Fibroblast of mammary gland (primary cell): ENCODE measurements at regions not wholly inside any gene's neighbourhood (a gene's known extent, or its start where the extent isn't known, plus 50 kb on each side); places are given as distances from the start of the nearest gene placed in this dataset.

ENCODE experiments used
- DNase-seq: peaks from one replicate; pipeline ENCODE4 v3.0.0-alpha.2; 2010; ENCODE audit warnings: low read depth
- H3K4me3 ChIP-seq: 2 replicates; pipeline ENCODE4 v1.5.1; 2011; ENCODE audit warnings: low read depth, mild to moderate bottlenecking, low read length, moderate library complexity; ENCODE audit not compliant: control insufficient read depth
- CTCF ChIP-seq: conservative IDR thresholded peaks from 2 replicates; pipeline ENCODE4 v1.5.1; 2011; ENCODE audit warnings: low read depth, low read length, inconsistent platforms; ENCODE audit not compliant: control insufficient read depth, insufficient read depth

DNA sequence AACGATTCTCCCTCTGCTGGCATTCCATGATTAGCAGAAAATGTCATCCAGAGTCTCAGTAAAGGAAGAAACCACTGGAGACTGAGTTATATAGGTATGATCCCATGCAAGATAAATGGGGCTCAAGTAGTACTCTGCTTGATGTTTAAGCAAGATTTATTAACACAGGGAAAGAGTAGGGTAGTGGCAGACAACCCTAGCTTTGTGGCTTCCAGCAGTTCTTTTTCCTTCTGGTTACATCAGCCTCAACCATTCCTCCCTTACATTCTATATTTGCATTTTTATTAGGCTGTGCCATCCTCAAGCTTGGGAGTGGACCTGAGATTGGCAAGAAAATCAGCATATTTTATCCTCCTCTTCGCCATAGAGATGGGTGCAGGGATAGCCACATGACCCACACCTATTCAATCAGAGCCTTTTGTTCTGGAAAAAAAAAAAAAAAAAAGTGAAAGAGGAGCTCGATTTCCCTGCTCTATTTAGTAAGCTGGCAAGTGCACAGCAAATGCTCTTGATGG lies 402.1 kb downstream of the ZNF536 start:
- DNase-seq = no peak
- no peak overlapping the region for H3K4me3 ChIP-seq
- TF ChIP-seq CTCF = no peak

DNA sequence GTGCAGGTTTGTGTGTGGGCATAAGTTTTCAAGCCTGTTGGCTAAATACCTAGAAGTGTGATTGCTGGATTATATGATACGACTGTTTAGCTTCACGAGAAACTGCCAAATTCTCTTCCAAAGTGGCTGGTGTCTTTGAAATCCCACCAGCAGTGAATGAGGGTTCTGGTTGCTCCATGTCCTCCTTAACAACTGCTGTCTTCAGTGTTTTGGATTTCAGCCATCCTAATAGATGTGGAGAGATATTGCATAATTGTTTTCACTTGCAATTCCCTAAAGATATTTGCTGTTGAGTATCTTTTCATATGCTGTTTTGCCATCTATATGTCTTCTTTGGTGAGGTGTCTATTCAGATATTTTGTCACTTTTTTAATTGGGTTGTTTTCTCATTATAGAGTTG lies 390.5 kb downstream of the ZNF536 start:
- no peak overlapping the region for H3K4me3 ChIP-seq
- TF ChIP-seq CTCF = no peak
- peak; percentile 0 for DNase-seq

- no peak for DNase-seq
- no peak for TF ChIP-seq CTCF
- H3K4me3 ChIP-seq = no peak overlapping the region
These were observed 387.8 kb downstream of the ZNF536 start for GRCh38 chr19:30760014-30760413.

DNA sequence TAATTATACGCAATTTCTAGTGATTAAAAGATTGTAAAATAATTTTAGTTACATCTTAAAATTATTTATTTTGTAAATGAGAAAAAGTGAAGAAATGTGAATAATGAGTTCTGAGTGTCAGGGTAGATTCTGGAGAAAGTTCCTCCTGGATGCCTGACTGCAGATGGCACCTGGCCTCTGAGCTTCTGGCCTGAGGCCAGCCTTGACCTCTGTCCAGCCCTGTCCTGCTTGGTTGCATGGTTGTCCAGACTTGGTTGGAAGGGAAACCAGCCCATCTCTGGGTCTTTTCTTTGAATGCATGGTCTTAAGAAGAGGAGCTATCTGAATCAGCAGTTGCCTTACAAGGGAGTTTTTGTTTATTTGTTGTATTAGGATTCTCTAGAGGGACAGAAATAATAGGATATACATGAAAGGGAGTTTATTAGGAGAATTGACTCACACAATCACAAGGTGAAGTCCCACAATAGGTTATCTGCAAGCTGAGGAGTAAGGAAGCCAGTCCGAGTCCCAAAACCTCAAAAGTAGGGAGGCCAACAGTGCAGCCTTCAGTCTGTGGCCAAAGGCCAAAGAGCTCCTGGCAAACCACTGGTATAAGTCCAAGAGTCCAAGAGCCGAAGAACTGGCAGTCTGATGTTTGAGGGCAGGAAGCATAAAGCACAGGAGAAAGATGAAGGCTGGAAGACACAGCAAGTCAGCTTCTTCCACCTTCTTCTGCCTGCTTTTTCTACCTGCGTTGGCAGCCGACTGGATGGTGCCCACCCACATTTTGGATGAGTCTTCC lies 385.8 kb downstream of the ZNF536 start:
- H3K4me3 ChIP-seq = no peak overlapping the region
- DNase-seq = no peak
- no peak for TF ChIP-seq CTCF

GRCh38 chr19:30757104-30757836 lies 385.1 kb downstream of the ZNF536 start:
- no peak overlapping the region for H3K4me3 ChIP-seq
- no peak for TF ChIP-seq CTCF
- no peak for DNase-seq

- no peak for TF ChIP-seq CTCF
- no peak for DNase-seq
- no peak overlapping the region for H3K4me3 ChIP-seq
These were observed 383.4 kb downstream of the ZNF536 start for GRCh38 chr19:30755581-30755980.
